ENCODE measurements at regions not wholly inside any gene's neighbourhood (a gene's known extent, or its start where the extent isn't known, plus 50 kb on each side); places are given as distances from the start of the nearest gene placed in this dataset.

DNA sequence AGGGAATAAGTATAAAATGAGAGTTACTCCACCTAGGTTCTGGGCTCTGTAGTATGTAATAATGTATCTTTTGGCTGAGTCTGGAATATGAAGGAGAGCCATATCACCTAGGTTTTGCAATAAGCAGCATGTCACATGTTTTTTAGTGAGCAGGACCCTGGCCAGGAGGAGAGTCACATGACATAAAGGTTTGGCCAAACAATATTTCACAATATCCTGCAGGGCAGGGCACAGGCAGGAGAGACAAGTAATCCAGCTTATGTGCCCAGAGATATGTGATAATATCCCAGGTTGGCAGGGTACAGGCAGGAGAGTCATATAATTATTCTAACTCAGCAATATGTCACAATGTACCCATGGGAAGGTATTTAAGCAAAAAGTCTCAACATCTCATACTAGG, 1169.6 kb upstream of the AMELY start:
- H3K36me3 ChIP-seq: no peaks in the 10 kb centered on the region
- TF ChIP-seq POLR2A (IDR thresholded peaks at IDR 0.05) (no peak), POLR2AphosphoS5 (IDR thresholded peaks at IDR 0.05) (no peak), CTCF (IDR thresholded peaks at IDR 0.05) (no peak), EP300 (IDR thresholded peaks at IDR 0.05; ENCODE audit: low read depth) (no peak)
- H3K27me3 ChIP-seq: no peaks in the 10 kb centered on the region
- in situ Hi-C loops (cut with MboI; ENCODE audit: low pct_ligation_motif_present in 1 of 4, low pct_unique_long_range_greater_than_20kb in 1 of 4, low sequenced_read_pairs in 3 of 4) (no loop called here), intact Hi-C loops (cut with DNase I; ENCODE audit: low total_unique reads) (no loop called here)
- DNase-seq: no peak
- no peaks in the 10 kb centered on the region for H3K9me3 ChIP-seq
- no peaks in the 10 kb centered on the region for H3K4me1 ChIP-seq
- H3K27ac ChIP-seq: no peak overlapping the region
- H3K4me3 ChIP-seq: no peak overlapping the region

- no peaks in the 10 kb centered on the region for H3K9me3 ChIP-seq
- no peak for TF ChIP-seq POLR2AphosphoS5 (IDR thresholded peaks at IDR 0.05)
- peak in 2 of 5 experiments; percentile 8 to 26 for TF ChIP-seq CTCF (IDR thresholded peaks at IDR 0.05)
- TF ChIP-seq EP300 (IDR thresholded peaks at IDR 0.05; ENCODE audit: low read depth): no peak
- intact Hi-C loops (cut with DNase I; ENCODE audit: low total_unique reads) (no loop called here), in situ Hi-C loops (cut with MboI; ENCODE audit: low pct_ligation_motif_present in 1 of 4, low pct_unique_long_range_greater_than_20kb in 1 of 4, low sequenced_read_pairs in 3 of 4) (no loop called here)
- H3K27ac ChIP-seq: no peak overlapping the region
- no peak overlapping the region for H3K4me3 ChIP-seq
- no peak for DNase-seq
- no peaks in the 10 kb centered on the region for H3K4me1 ChIP-seq
- H3K36me3 ChIP-seq: no peaks in the 10 kb centered on the region
- no peaks in the 10 kb centered on the region for H3K27me3 ChIP-seq
- WGBS, 2 donors (ENCODE audit: low coverage in 1 of 2): no CpG with 5 or more reads among the region's 2 CpGs
Measured at GRCh38 chrY:8065220-8065619, 1153.7 kb upstream of the AMELY start.

DNA sequence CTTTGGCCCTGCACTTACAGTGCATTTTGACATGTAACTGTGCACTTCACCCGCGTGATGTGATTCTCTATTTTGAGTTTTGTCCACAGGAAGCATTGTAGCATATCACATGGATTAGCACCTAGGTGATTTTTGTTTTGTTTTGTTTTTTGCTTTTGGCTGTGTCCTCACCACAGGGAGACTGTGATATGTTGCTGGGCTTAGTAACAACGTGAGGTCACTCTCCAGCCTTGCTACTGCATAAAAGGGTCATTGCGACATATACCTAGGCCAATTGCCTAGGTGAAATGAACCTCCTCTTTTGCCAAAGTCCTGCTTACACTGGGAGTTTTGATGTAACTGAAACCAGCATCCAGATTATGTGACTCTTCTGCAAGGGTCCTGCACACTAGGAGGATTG, 1152.9 kb upstream of the AMELY start:
- no peak for DNase-seq
- Histone ChIP-seq H3K4me1 (no peaks in the 10 kb centered on the region), H3K36me3 (no peaks in the 10 kb centered on the region), H3K27me3 (no peaks in the 10 kb centered on the region), H3K9me3 (no peaks in the 10 kb centered on the region), H3K4me3 (no peak overlapping the region), H3K27ac (no peak overlapping the region)
- no CpG with 5 or more reads among the region's 4 CpGs for WGBS, 2 donors (ENCODE audit: low coverage in 1 of 2)
- intact Hi-C loops (cut with DNase I; ENCODE audit: low total_unique reads) (no loop called here), in situ Hi-C loops (cut with MboI; ENCODE audit: low pct_ligation_motif_present in 1 of 4, low pct_unique_long_range_greater_than_20kb in 1 of 4, low sequenced_read_pairs in 3 of 4) (no loop called here)
- TF ChIP-seq POLR2AphosphoS5 (IDR thresholded peaks at IDR 0.05) (no peak), EP300 (IDR thresholded peaks at IDR 0.05; ENCODE audit: low read depth) (no peak)

DNA sequence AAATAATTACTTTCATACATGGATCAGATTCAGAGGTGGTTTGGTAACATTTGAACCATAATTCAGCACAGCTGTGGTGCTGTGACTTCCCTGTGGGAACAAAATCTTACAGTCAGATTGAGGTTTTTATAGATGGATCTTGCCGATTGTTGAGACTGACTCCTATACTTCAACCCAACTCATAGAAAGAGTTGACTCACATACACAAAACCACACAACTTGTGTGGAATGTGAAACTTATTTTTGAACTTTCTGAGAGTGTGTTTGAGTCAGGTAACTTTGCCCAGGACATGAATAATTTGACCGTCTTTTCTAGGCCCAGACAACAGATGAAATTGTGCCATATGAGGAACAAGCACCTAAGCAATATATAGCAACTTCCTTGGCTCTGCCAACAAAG, 1152.4 kb upstream of the AMELY start:
- Histone ChIP-seq H3K27me3 (no peaks in the 10 kb centered on the region), H3K27ac (no peak overlapping the region), H3K9me3 (no peaks in the 10 kb centered on the region), H3K4me3 (no peak overlapping the region), H3K36me3 (no peaks in the 10 kb centered on the region), H3K4me1 (no peaks in the 10 kb centered on the region)
- intact Hi-C loops (cut with DNase I; ENCODE audit: low total_unique reads): no loop called here
- TF ChIP-seq POLR2A (IDR thresholded peaks at IDR 0.05) (no peak), CTCF (IDR thresholded peaks at IDR 0.05) (no peak), EP300 (IDR thresholded peaks at IDR 0.05; ENCODE audit: low read depth) (no peak), POLR2AphosphoS5 (IDR thresholded peaks at IDR 0.05) (no peak)
- no peak for DNase-seq
- in situ Hi-C loops (cut with MboI; ENCODE audit: low pct_ligation_motif_present in 1 of 4, low pct_unique_long_range_greater_than_20kb in 1 of 4, low sequenced_read_pairs in 3 of 4): no loop called here
- no CpG with 5 or more reads among the region's 2 CpGs for WGBS, 2 donors (ENCODE audit: low coverage in 1 of 2)

DNA sequence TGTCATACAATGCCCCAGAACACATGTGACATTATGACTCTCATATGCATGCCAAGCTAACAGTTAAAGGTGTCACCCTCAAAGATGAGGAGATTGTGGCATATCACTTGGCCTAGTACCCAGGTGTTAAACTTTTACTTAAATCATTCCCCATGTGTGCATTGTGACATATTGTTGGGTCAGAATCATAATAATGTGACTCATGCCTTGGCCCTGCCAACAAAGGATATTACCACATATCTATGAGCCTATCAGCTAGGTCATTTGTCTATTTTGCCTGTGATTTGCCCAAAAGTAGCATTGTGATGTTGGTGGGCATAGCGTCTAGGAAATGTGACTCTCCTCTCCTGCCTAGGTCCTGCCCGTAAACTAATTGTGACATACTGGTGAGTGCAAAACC, 1147.1 kb upstream of the AMELY start:
- Histone ChIP-seq H3K27me3 (no peaks in the 10 kb centered on the region), H3K4me1 (no peaks in the 10 kb centered on the region), H3K4me3 (no peak overlapping the region), H3K36me3 (no peaks in the 10 kb centered on the region), H3K9me3 (no peaks in the 10 kb centered on the region), H3K27ac (no peak overlapping the region)
- no peak for TF ChIP-seq POLR2A (IDR thresholded peaks at IDR 0.05)
- no peak for TF ChIP-seq CTCF (IDR thresholded peaks at IDR 0.05)
- TF ChIP-seq POLR2AphosphoS5 (IDR thresholded peaks at IDR 0.05): no peak
- no peak for TF ChIP-seq EP300 (IDR thresholded peaks at IDR 0.05; ENCODE audit: low read depth)
- in situ Hi-C loops (cut with MboI; ENCODE audit: low pct_ligation_motif_present in 1 of 4, low pct_unique_long_range_greater_than_20kb in 1 of 4, low sequenced_read_pairs in 3 of 4) (no loop called here), intact Hi-C loops (cut with DNase I; ENCODE audit: low total_unique reads) (no loop called here)
- no peak for DNase-seq
- no CpG with 5 or more reads among the region's 2 CpGs for WGBS, 2 donors (ENCODE audit: low coverage in 1 of 2)

Data from transverse colon (tissue), 4 donors.